BE2C (cell line): ENCODE measurements at regions not wholly inside any gene's neighbourhood (a gene's known extent, or its start where the extent isn't known, plus 50 kb on each side); places are given as distances from the start of the nearest gene placed in this dataset.

Source experiments
- DNase-seq: peaks from one replicate; pipeline ENCODE4 v3.0.0-alpha.2; 2020
- H3K27me3 ChIP-seq: fragments of 250-450 bp; sonication (Bioruptor Pico); 2 replicates; pipeline ENCODE4 v1.5.1; 2020; ENCODE audit warnings: mild to moderate bottlenecking
- H3K36me3 ChIP-seq: fragments of 250-450 bp; sonication (Bioruptor Pico); 2 replicates; pipeline ENCODE4 v1.5.1; 2020; ENCODE audit warnings: mild to moderate bottlenecking
- H3K4me1 ChIP-seq: fragments of 250-450 bp; sonication (Bioruptor Pico); 2 replicates; pipeline ENCODE4 v1.5.1; 2020
- H3K4me3 ChIP-seq: 2 replicates; pipeline ENCODE4 v1.5.1; 2011; ENCODE audit warnings: low read depth, low read length
- H3K9me3 ChIP-seq: fragments of 250-450 bp; sonication (Bioruptor Pico); 2 replicates; pipeline ENCODE4 v1.5.1; 2020
- CTCF ChIP-seq: IDR thresholded peaks from 2 replicates; pipeline ENCODE4 v1.5.1; 2012; ENCODE audit warnings: mild to moderate bottlenecking, low read depth, low read length

DNA sequence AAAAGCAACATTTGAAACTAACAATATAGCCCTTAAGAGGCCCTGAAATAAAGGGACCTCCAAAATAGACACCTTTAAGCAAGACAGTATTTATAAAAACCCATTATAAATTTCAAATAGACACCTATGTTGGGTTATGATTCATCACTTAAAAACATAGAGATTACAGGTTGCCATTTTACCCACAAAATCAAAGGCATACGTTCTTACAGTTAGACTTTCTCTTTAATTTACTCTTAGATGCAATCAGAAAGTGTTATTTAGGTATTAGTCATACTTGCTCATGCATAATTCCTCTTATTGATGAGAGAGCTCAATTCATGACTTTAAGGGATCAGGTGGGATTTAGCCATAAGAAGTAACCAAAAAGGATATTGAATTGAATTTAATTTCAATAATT is 51.5 kb upstream of the TMEM200A start:
- no peak for DNase-seq
- Histone ChIP-seq H3K36me3 (no peaks in the 10 kb centered on the region), H3K4me1 (no peaks in the 10 kb centered on the region), H3K9me3 (no peaks in the 10 kb centered on the region), H3K27me3 (no peaks in the 10 kb centered on the region), H3K4me3 (no peak overlapping the region)
- no peak for TF ChIP-seq CTCF

DNA sequence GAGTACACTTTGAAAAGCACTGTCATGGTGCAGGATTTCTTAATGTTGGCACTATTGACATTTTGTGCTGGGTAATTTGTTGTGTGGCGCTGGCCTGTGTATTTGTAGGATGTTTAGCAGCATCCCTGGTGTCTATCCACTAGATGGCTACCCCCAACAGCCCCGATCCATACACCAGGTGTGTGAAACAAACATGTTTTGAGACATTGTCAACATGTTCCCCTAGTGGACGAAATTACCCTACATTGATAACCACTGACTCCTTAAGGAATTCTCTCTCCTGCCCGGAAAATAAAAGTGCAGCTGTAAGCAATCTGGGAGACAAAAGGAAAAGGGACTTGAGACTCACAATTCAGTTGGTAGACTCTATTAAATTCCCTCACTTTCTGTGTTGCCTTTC is 52.6 kb upstream of the TMEM200A start:
- 0 out of 2 replicates have a peak, but pooled peaks have one; percentile 2 for TF ChIP-seq CTCF
- no peaks in the 10 kb centered on the region for H3K36me3 ChIP-seq
- H3K4me1 ChIP-seq, result no peaks in the 10 kb centered on the region
- no peaks in the 10 kb centered on the region for H3K9me3 ChIP-seq
- no peaks in the 10 kb centered on the region for H3K27me3 ChIP-seq
- DNase-seq, result no peak
- H3K4me3 ChIP-seq, result no peak overlapping the region

GRCh38 chr6:130309028-130309427 is 56.8 kb upstream of the TMEM200A start:
- no peaks in the 10 kb centered on the region for H3K36me3 ChIP-seq
- TF ChIP-seq CTCF, result no peak

DNA sequence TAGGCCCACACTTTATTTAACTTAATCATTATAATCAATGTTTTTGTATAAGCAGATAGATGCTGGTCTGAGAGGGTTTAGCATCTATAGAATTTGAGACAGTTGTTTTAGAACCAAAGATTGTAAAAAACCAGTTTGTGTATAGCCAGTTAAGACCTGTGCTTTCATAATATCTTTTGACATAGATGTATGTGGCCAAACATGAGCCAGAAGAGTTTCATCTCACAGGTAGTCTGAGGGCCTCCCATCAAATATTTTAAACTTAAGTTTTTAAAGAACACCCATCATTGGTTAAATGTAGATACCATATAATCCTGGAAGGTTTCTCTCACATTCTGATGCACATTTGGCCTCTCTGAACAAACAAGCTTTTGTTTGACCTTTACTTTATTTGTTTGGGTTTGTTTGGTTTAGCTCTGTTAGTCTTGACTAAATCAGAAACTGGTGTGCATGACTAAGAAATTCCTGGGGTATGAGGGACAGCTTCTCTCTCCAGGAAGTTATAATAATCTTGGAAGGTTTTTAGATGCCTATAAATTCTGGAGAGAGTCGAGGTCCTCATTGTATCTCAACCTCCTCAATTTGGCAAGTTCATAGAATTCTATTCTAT is 58.0 kb upstream of the TMEM200A start:
- Histone ChIP-seq H3K4me3 (no peak overlapping the region), H3K27me3 (no peaks in the 10 kb centered on the region), H3K4me1 (no peaks in the 10 kb centered on the region), H3K9me3 (no peaks in the 10 kb centered on the region), H3K36me3 (no peaks in the 10 kb centered on the region)
- DNase-seq, result no peak
- no peak for TF ChIP-seq CTCF

More at GRCh38 chr6:130309028-130309427, 56.8 kb upstream of the TMEM200A start:
- Histone ChIP-seq H3K27me3 (no peaks in the 10 kb centered on the region), H3K4me3 (no peak overlapping the region), H3K4me1 (no peaks in the 10 kb centered on the region), H3K9me3 (no peaks in the 10 kb centered on the region)
- DNase-seq, result no peak

DNA sequence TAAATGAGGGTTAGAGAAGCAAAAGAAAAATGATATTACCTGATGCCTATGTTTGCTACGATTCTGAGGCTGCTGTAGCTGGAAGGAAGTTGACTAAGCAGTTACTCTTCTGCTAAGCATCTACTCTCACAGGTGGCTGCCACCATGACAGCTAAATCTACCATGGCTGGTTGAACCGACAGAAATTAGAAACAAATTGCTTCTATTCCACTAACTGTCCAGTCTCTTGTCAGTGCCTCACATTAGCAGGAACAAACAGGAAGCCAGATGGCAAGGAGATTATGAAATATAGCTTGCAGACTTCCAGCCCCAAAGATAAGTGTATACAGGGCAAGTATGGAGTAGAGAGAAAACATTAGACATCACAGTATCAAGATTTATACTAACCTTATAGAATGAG is 59.4 kb upstream of the TMEM200A start:
- H3K27me3 ChIP-seq, result no peaks in the 10 kb centered on the region
- no peak for DNase-seq
- no peak for TF ChIP-seq CTCF

GRCh38 chr6:130303431-130303830 is 62.4 kb upstream of the TMEM200A start:
- Histone ChIP-seq H3K36me3 (no peaks in the 10 kb centered on the region), H3K4me1 (no peaks in the 10 kb centered on the region), H3K9me3 (no peaks in the 10 kb centered on the region), H3K4me3 (no peak overlapping the region), H3K27me3 (no peaks in the 10 kb centered on the region)
- DNase-seq, result no peak
- TF ChIP-seq CTCF, result no peak

More for the DNA sequence above, 59.4 kb upstream of the TMEM200A start:
- H3K4me1 ChIP-seq, result no peaks in the 10 kb centered on the region
- no peaks in the 10 kb centered on the region for H3K36me3 ChIP-seq
- H3K9me3 ChIP-seq, result no peaks in the 10 kb centered on the region
- H3K4me3 ChIP-seq, result no peak overlapping the region
